HFFc6 (cell line): ENCODE measurements at regions not wholly inside any gene's neighbourhood (a gene's known extent, or its start where the extent isn't known, plus 50 kb on each side); places are given as distances from the start of the nearest gene placed in this dataset.

Experiments used
- DNase-seq: peaks from one replicate; pipeline ENCODE4 v3.0.0-alpha.2; 2018
- H3K27ac Mint-ChIP-seq: 2 replicates; pipeline ENCODE4 v1.8.0; 2020; ENCODE audit warnings: mild to moderate bottlenecking, mixed read lengths
- H3K27me3 Mint-ChIP-seq: 2 replicates; pipeline ENCODE4 v1.8.0; 2021; ENCODE audit warnings: mild to moderate bottlenecking, moderate library complexity, mixed read lengths; ENCODE audit not compliant: insufficient read depth
- H3K36me3 Mint-ChIP-seq: 2 replicates; pipeline ENCODE4 v1.8.0; 2021; ENCODE audit warnings: low read depth, mixed read lengths
- H3K4me1 Mint-ChIP-seq: 2 replicates; pipeline ENCODE4 v1.8.0; 2020; ENCODE audit warnings: low read depth, mixed read lengths
- H3K4me3 Mint-ChIP-seq: 2 replicates; pipeline ENCODE4 v1.8.0; 2020; ENCODE audit warnings: mild to moderate bottlenecking, moderate library complexity, mixed read lengths
- H3K9me3 Mint-ChIP-seq: 2 replicates; pipeline ENCODE4 v1.8.0; 2020; ENCODE audit warnings: mild to moderate bottlenecking, mixed read lengths
- CTCF ChIP-seq: fragments of 200-600 bp; sonication (generic); IDR thresholded peaks from 2 replicates; pipeline ENCODE4 v1.5.0; 2021; ENCODE audit warnings: antibody characterized with exemption, mild to moderate bottlenecking

GRCh38 chr10:6660460-6660859 is 80.4 kb upstream of the PRKCQ start:
- no peaks in the 10 kb centered on the region for H3K36me3 Mint-ChIP-seq
- no peak for TF ChIP-seq CTCF
- DNase-seq = no peak
- H3K4me1 Mint-ChIP-seq = no peaks in the 10 kb centered on the region
- no peaks in the 10 kb centered on the region for H3K9me3 Mint-ChIP-seq
- H3K27ac Mint-ChIP-seq = no peak overlapping the region
- no peak overlapping the region for H3K4me3 Mint-ChIP-seq
- H3K27me3 Mint-ChIP-seq = no peaks in the 10 kb centered on the region; the same call in 1 of the 2 replicates

GRCh38 chr10:6659451-6659850 is 79.4 kb upstream of the PRKCQ start:
- Mint-ChIP-seq H3K27me3 (no peaks in the 10 kb centered on the region; the same call in 1 of the 2 replicates), H3K27ac (no peak overlapping the region), H3K9me3 (no peaks in the 10 kb centered on the region), H3K4me1 (no peaks in the 10 kb centered on the region), H3K36me3 (no peaks in the 10 kb centered on the region), H3K4me3 (no peak overlapping the region)
- TF ChIP-seq CTCF = no peak
- no peak for DNase-seq

- Mint-ChIP-seq H3K4me3 (no peak overlapping the region), H3K36me3 (no peaks in the 10 kb centered on the region), H3K4me1 (no peaks in the 10 kb centered on the region), H3K9me3 (no peaks in the 10 kb centered on the region), H3K27me3 (no peaks in the 10 kb centered on the region), H3K27ac (no peak overlapping the region)
- no peak for TF ChIP-seq CTCF
- DNase-seq = no peak
These were observed 77.6 kb upstream of the PRKCQ start for GRCh38 chr10:6657669-6658068.

- Mint-ChIP-seq H3K4me3 (no peak overlapping the region), H3K36me3 (no peaks in the 10 kb centered on the region), H3K4me1 (no peaks in the 10 kb centered on the region), H3K9me3 (no peaks in the 10 kb centered on the region), H3K27me3 (no peaks in the 10 kb centered on the region), H3K27ac (no peak overlapping the region)
- DNase-seq = no peak
- TF ChIP-seq CTCF = no peak
These were observed 77.1 kb upstream of the PRKCQ start for GRCh38 chr10:6657196-6657595.

- no peak for DNase-seq
- no peak for TF ChIP-seq CTCF
- no peak overlapping the region for H3K27ac Mint-ChIP-seq
- H3K9me3 Mint-ChIP-seq = no peaks in the 10 kb centered on the region
- no peaks in the 10 kb centered on the region for H3K4me1 Mint-ChIP-seq
- no peak overlapping the region for H3K4me3 Mint-ChIP-seq
- no peaks in the 10 kb centered on the region for H3K27me3 Mint-ChIP-seq
- H3K36me3 Mint-ChIP-seq = no peaks in the 10 kb centered on the region
These were observed 74.5 kb upstream of the PRKCQ start for GRCh38 chr10:6654571-6654970.

GRCh38 chr10:6650586-6650985 is 70.5 kb upstream of the PRKCQ start:
- no peaks in the 10 kb centered on the region for H3K9me3 Mint-ChIP-seq
- H3K27ac Mint-ChIP-seq = no peak overlapping the region
- no peaks in the 10 kb centered on the region for H3K36me3 Mint-ChIP-seq
- H3K27me3 Mint-ChIP-seq = no peaks in the 10 kb centered on the region; the same call in 1 of the 2 replicates
- H3K4me3 Mint-ChIP-seq = no peak overlapping the region
- no peaks in the 10 kb centered on the region for H3K4me1 Mint-ChIP-seq
- DNase-seq = no peak
- TF ChIP-seq CTCF = no peak
